ENCODE measurements at regions not wholly inside any gene's neighbourhood (a gene's known extent, or its start where the extent isn't known, plus 50 kb on each side); places are given as distances from the start of the nearest gene placed in this dataset.

GRCh38 chr4:181566490-181566889, 676.7 kb upstream of the TENM3 start:
- Histone ChIP-seq H3K9ac (ENCODE audit: low read length) (no peak overlapping the region), H3K9me3 (ENCODE audit: control insufficient read depth in 1 of 2, insufficient read depth in 1 of 2, low read depth in 1 of 2, low read length in 2 of 2) (no peaks in the 10 kb centered on the region), H2AFZ (ENCODE audit: low read depth, low read length, poor library complexity, severe bottlenecking) (no peak overlapping the region), H3K4me3 (replicated peaks in 1 of 2; ENCODE audit: low read depth in 1 of 2, low read length in 2 of 2) (no peak overlapping the region), H3K27ac (ENCODE audit: low read depth, low read length) (no peak overlapping the region), H4K20me1 (ENCODE audit: insufficient read depth) (no peaks in the 10 kb centered on the region), H3K36me3 (ENCODE audit: control insufficient read depth in 1 of 2, insufficient read depth in 2 of 2, low read length in 2 of 2) (no peaks in the 10 kb centered on the region), H3K27me3 (ENCODE audit: insufficient read depth, low read length) (no peaks in the 10 kb centered on the region), H3K79me2 (ENCODE audit: insufficient read depth, low read length) (no peaks in the 10 kb centered on the region), H3K4me1 (ENCODE audit: control insufficient read depth in 1 of 2, insufficient read depth in 2 of 2, low read length in 2 of 2) (no peaks in the 10 kb centered on the region), H3K4me2 (ENCODE audit: low read length) (no peak overlapping the region), H3K9me2 (ENCODE audit: insufficient read depth) (no peaks in the 10 kb centered on the region)
- POLR2A ChIA-PET, result no interaction called here
- BruUV-seq (replicated peaks), result no TSS peak
- no peak for DNase-seq (ENCODE audit: low read depth, low spot score)
- ATAC-seq, result no peak
- CTCF ChIA-PET, result interaction anchor here (0.5 kb wide), 1 partner anchor 514 kb away, joined by 3 read pairs; no protein-coding TSS in a partner anchor
- TF ChIP-seq MAX (IDR thresholded peaks at IDR 0.05) (no peak), JUND (IDR thresholded peaks at IDR 0.05) (no peak), ZNF274 (IDR thresholded peaks at IDR 0.05; ENCODE audit: low read depth, low read length) (no peak), SRF (IDR thresholded peaks at IDR 0.05; ENCODE audit: low read depth) (no peak), SP1 (IDR thresholded peaks at IDR 0.05; ENCODE audit: low read depth) (no peak), EZH2phosphoT487 (IDR thresholded peaks at IDR 0.05; ENCODE audit: borderline replicate concordance) (no peak), SIN3A (IDR thresholded peaks at IDR 0.05; ENCODE audit: low read depth) (no peak), CBX3 (IDR thresholded peaks at IDR 0.05; ENCODE audit: low read depth) (no peak), CEBPB (IDR thresholded peaks at IDR 0.05; ENCODE audit: low read depth) (no peak), EZH2 (IDR thresholded peaks at IDR 0.05) (no peak), FOSL1 (IDR thresholded peaks at IDR 0.05; ENCODE audit: low read depth) (no peak), ZBTB33 (IDR thresholded peaks at IDR 0.05; ENCODE audit: extremely low read depth, insufficient replicate concordance, low read length) (no peak)
- TF ChIP-seq, protein P1, sequence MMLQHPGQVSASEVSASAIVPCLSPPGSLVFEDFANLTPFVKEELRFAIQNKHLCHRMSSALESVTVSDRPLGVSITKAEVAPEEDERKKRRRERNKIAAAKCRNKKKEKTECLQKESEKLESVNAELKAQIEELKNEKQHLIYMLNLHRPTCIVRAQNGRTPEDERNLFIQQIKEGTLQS (IDR thresholded peaks at IDR 0.05), result no peak
- RAD21 ChIA-PET (ENCODE audit: low non-redundant PET in 1 of 2, low total read pairs in 2 of 2, uncharacterized antibody in 2 of 2, unreplicated experiment in 2 of 2), result no interaction called here
- intact Hi-C loops (cut with micrococcal nuclease), result no loop called here

All from HCT116 (cell line).